HL-60 (cell line): ENCODE measurements at regions not wholly inside any gene's neighbourhood (a gene's known extent, or its start where the extent isn't known, plus 50 kb on each side); places are given as distances from the start of the nearest gene placed in this dataset.

Source experiments
- SPI1 ChIP-seq: IDR thresholded peaks from 2 replicates; pipeline ENCODE4 v1.6.1; 2012; ENCODE audit warnings: low read depth, mild to moderate bottlenecking, borderline replicate concordance
- TF ChIP-seq, protein P1 (sequence below): IDR thresholded peaks from one replicate; pipeline ENCODE4 v1.5.1; 2011; ENCODE audit warnings: low read length, control low read depth, inconsistent platforms; ENCODE audit not compliant: insufficient read depth

DNA sequence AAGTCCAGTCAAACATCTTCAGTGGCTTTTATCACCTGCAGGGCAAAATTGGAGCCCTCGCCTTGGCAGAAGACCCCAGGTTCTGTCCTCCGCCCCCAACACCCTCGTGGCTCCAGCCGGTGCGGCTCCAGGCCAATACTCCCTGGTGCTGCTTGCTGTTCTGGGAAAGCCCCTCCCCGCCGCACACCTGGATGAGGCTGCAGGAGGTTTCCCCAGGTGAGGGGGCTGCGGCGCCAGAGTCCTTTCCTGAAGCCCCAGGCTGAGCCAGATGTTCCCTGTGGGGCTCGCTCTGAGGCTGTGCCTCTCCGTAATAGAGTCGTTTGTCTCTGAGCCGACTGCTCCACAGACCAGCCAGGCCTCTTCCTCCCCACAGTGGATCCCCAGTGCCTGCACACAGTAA lies 375.4 kb upstream of the IRX1 start:
- no peak for TF ChIP-seq SPI1
- TF ChIP-seq, protein P1, sequence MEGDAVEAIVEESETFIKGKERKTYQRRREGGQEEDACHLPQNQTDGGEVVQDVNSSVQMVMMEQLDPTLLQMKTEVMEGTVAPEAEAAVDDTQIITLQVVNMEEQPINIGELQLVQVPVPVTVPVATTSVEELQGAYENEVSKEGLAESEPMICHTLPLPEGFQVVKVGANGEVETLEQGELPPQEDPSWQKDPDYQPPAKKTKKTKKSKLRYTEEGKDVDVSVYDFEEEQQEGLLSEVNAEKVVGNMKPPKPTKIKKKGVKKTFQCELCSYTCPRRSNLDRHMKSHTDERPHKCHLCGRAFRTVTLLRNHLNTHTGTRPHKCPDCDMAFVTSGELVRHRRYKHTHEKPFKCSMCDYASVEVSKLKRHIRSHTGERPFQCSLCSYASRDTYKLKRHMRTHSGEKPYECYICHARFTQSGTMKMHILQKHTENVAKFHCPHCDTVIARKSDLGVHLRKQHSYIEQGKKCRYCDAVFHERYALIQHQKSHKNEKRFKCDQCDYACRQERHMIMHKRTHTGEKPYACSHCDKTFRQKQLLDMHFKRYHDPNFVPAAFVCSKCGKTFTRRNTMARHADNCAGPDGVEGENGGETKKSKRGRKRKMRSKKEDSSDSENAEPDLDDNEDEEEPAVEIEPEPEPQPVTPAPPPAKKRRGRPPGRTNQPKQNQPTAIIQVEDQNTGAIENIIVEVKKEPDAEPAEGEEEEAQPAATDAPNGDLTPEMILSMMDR = no peak
